Transverse colon (tissue), 4 donors: ENCODE measurements at regions not wholly inside any gene's neighbourhood (a gene's known extent, or its start where the extent isn't known, plus 50 kb on each side); places are given as distances from the start of the nearest gene placed in this dataset.

Source experiments
- DNase-seq: peaks from one replicate; pipeline ENCODE4 v3.0.0-alpha.2; 2019
- H3K27ac ChIP-seq, 4 donors: fragments of 200-600 bp; sonication (generic); 2 replicates each; pipeline ENCODE4 v1.5.1; 2016 to 2018; ENCODE audit warnings: inconsistent platforms in 4 of 4
- H3K27me3 ChIP-seq: fragments of 200-600 bp; sonication (generic); 2 replicates; pipeline ENCODE4 v1.5.1; 2017; ENCODE audit warnings: inconsistent platforms
- H3K36me3 ChIP-seq, 4 donors: fragments of 200-600 bp; sonication (generic); 2 replicates each; pipeline ENCODE4 v1.5.1; 2017 to 2019; ENCODE audit warnings: inconsistent platforms in 4 of 4
- H3K4me1 ChIP-seq, 4 donors: fragments of 200-600 bp; sonication (generic); 2 replicates each; pipeline ENCODE4 v1.5.1; 2017 to 2020; ENCODE audit warnings: inconsistent platforms in 4 of 4
- H3K4me3 ChIP-seq, 4 donors: fragments of 200-600 bp; sonication (generic); 1 replicate in 1 of 4; 2 replicates in 3 of 4; pipeline versions ENCODE4 v1.5.1 to v1.6.1; 2017 to 2019; ENCODE audit warnings: inconsistent platforms in 4 of 4
- H3K9me3 ChIP-seq, 2 donors: fragments of 200-600 bp; sonication (generic); 2 replicates each; pipeline ENCODE4 v1.5.1; 2017 to 2019; ENCODE audit warnings: inconsistent platforms in 2 of 2
- CTCF ChIP-seq, 5 experiments: fragments of 200-600 bp in 3 of 5; fragments of 450-650 bp in 2 of 5; sonication (generic) in 3 of 5; IDR thresholded peaks; 1 replicate in 2 of 5; 2 replicates in 3 of 5; pipeline ENCODE4 v1.5.1; 2016 to 2017; ENCODE audit warnings: antibody characterized with exemption in 5 of 5, inconsistent platforms in 3 of 5, mild to moderate bottlenecking in 2 of 5, moderate library complexity in 1 of 5
- EP300 ChIP-seq: sonication (generic); formaldehyde crosslinking; IDR thresholded peaks from one replicate; pipeline ENCODE4 v1.6.1; 2017; ENCODE audit warnings: antibody characterized with exemption, low read depth
- POLR2A ChIP-seq: fragments of 450-650 bp; IDR thresholded peaks from one replicate; pipeline ENCODE4 v1.6.1; 2016; ENCODE audit warnings: antibody characterized with exemption, mild to moderate bottlenecking, moderate library complexity
- POLR2AphosphoS5 ChIP-seq, 3 donors: sonication (generic); formaldehyde crosslinking; IDR thresholded peaks; one replicate each; pipeline ENCODE4 v1.6.1; 2016; ENCODE audit warnings: antibody characterized with exemption in 3 of 3
- WGBS, 2 donors: methylation state at CpG; one replicate each; pipeline ENCODE4 v1.1.5; 2018; ENCODE audit warnings: low coverage in 1 of 2; 5-methylcytosine and 5-hydroxymethylcytosine counted together
- in situ Hi-C, 4 donors: fragments of 200-750 bp; cut with MboI; loops; one replicate each; pipeline versions ENCODE4 v1.15.0 to v1.15.1; 2017; ENCODE audit warnings: low sequenced_read_pairs in 3 of 4, low pct_ligation_motif_present in 1 of 4, low pct_unique_long_range_greater_than_20kb in 1 of 4
- intact Hi-C: fragments of 100-400 bp; cut with DNase I; formaldehyde crosslinking; loops from one replicate; pipeline ENCODE4 v1.15.1; 2023; ENCODE audit warnings: low total_unique reads

GRCh38 chr4:55758570-55758969 lies 61.0 kb upstream of the EXOC1L start:
- intact Hi-C loops (no loop called here), in situ Hi-C loops (no loop called here)
- 0 to 63% methylated on average over 1 to 4 of the region's 4 CpGs for WGBS, 2 donors
- no peaks in the 10 kb centered on the region for H3K9me3 ChIP-seq
- TF ChIP-seq POLR2AphosphoS5 (IDR thresholded peaks at IDR 0.05) (no peak), EP300 (no peak), POLR2A (no peak), CTCF (IDR thresholded peaks at IDR 0.05) (no peak)
- H3K4me1 ChIP-seq, result peaks cover 0 to 29% (median 6%) of the 10 kb centered on the region in 4 donors
- no peaks in the 10 kb centered on the region for H3K36me3 ChIP-seq
- DNase-seq, result peak; percentile 16
- H3K27ac ChIP-seq, result peak overlapping the region; percentile 54 to 77 (median 60)
- no peak overlapping the region for H3K4me3 ChIP-seq
- H3K27me3 ChIP-seq, result no peaks in the 10 kb centered on the region

- WGBS, 2 donors, result 75 to 85% methylated on average over 3 of the region's 3 CpGs
- Histone ChIP-seq H3K27me3 (no peaks in the 10 kb centered on the region), H3K27ac (no peak overlapping the region), H3K36me3 (no peaks in the 10 kb centered on the region), H3K4me1 (peaks cover 0 to 23% (median 5%) of the 10 kb centered on the region in 4 donors), H3K4me3 (no peak overlapping the region), H3K9me3 (no peaks in the 10 kb centered on the region)
- DNase-seq, result no peak
- no peak for TF ChIP-seq POLR2AphosphoS5 (IDR thresholded peaks at IDR 0.05)
- TF ChIP-seq POLR2A, result no peak
- no peak for TF ChIP-seq EP300
- no peak for TF ChIP-seq CTCF (IDR thresholded peaks at IDR 0.05)
- intact Hi-C loops (no loop called here), in situ Hi-C loops (no loop called here)
Measured at GRCh38 chr4:55762819-55763218, 56.8 kb upstream of the EXOC1L start.

DNA sequence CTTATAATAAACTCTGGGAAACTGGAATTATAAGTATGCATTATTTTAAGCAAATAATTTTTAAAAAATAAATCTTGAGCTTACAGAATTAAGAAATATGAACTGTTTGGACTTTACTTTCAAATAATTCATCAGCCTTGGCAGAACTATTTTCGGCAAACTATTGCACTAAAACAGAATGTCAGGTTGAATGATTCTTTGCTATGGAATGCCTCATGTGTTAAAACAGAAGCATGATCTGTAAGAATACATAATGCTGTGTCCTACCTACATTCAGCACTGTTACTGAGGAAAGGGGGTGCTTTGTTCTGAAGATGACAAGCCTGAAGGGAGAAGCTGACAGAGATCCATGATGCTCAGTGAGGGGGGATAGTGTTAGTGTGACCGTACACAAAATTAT lies 55.6 kb upstream of the EXOC1L start:
- no peaks in the 10 kb centered on the region for H3K9me3 ChIP-seq
- intact Hi-C loops, result no loop called here
- 78 to 80% methylated on average over 1 to 2 of the region's 2 CpGs for WGBS, 2 donors
- H3K27me3 ChIP-seq, result no peaks in the 10 kb centered on the region
- no peak overlapping the region for H3K4me3 ChIP-seq
- peaks cover 0 to 12% (median under 1%) of the 10 kb centered on the region in 4 donors for H3K4me1 ChIP-seq
- in situ Hi-C loops, result no loop called here
- H3K27ac ChIP-seq, result no peak overlapping the region
- no peak for DNase-seq
- H3K36me3 ChIP-seq, result no peaks in the 10 kb centered on the region
- no peak for TF ChIP-seq POLR2A
- TF ChIP-seq CTCF (IDR thresholded peaks at IDR 0.05), result no peak
- TF ChIP-seq EP300, result no peak
- TF ChIP-seq POLR2AphosphoS5 (IDR thresholded peaks at IDR 0.05), result no peak

GRCh38 chr4:55765070-55765469 lies 54.5 kb upstream of the EXOC1L start:
- Histone ChIP-seq H3K27ac (no peak overlapping the region), H3K36me3 (no peaks in the 10 kb centered on the region), H3K9me3 (no peaks in the 10 kb centered on the region), H3K4me1 (peaks cover 0 to 3% (median 0%) of the 10 kb centered on the region in 4 donors), H3K27me3 (no peaks in the 10 kb centered on the region), H3K4me3 (no peak overlapping the region)
- no peak for TF ChIP-seq POLR2AphosphoS5 (IDR thresholded peaks at IDR 0.05)
- no peak for TF ChIP-seq EP300
- no peak for TF ChIP-seq CTCF (IDR thresholded peaks at IDR 0.05)
- TF ChIP-seq POLR2A, result no peak
- DNase-seq, result no peak
- intact Hi-C loops, result no loop called here
- in situ Hi-C loops, result no loop called here
- WGBS, 2 donors, result 49 to 50% methylated on average over 2 to 6 of the region's 6 CpGs
